ENCODE measurements at regions not wholly inside any gene's neighbourhood (a gene's known extent, or its start where the extent isn't known, plus 50 kb on each side); places are given as distances from the start of the nearest gene placed in this dataset.

GRCh38 chr3:180538493-180538892 is 63.5 kb upstream of the TTC14 start:
- H3K27me3 ChIP-seq (replicated peaks; ENCODE audit: control insufficient read depth, insufficient read depth, low read length): no peaks in the 10 kb centered on the region
- H3K36me3 ChIP-seq (ENCODE audit: control insufficient read depth, insufficient read depth, low read length, severe bottlenecking): no peaks in the 10 kb centered on the region
- no peak overlapping the region for H3K4me3 ChIP-seq (ENCODE audit: low read length)
- no peak for DNase-seq (ENCODE audit: low read depth)
- H3K9ac ChIP-seq (ENCODE audit: low read length): no peak overlapping the region
- H3K4me1 ChIP-seq (ENCODE audit: control insufficient read depth, insufficient read depth, low read length): no peaks in the 10 kb centered on the region
- no peaks in the 10 kb centered on the region for H3K9me3 ChIP-seq (ENCODE audit: control insufficient read depth, low read length)

- Histone ChIP-seq H3K9ac (ENCODE audit: low read length) (no peak overlapping the region), H3K4me1 (ENCODE audit: control insufficient read depth, insufficient read depth, low read length) (peaks cover 8% of the 10 kb centered on the region), H3K4me3 (ENCODE audit: low read length) (no peak overlapping the region), H3K9me3 (ENCODE audit: control insufficient read depth, low read length) (no peaks in the 10 kb centered on the region), H3K27me3 (replicated peaks; ENCODE audit: control insufficient read depth, insufficient read depth, low read length) (no peaks in the 10 kb centered on the region), H3K36me3 (ENCODE audit: control insufficient read depth, insufficient read depth, low read length, severe bottlenecking) (no peaks in the 10 kb centered on the region)
- no peak for DNase-seq (ENCODE audit: low read depth)
Measured at GRCh38 chr3:180543877-180544276, 58.1 kb upstream of the TTC14 start.

GRCh38 chr3:180546863-180547262 is 55.1 kb upstream of the TTC14 start:
- Histone ChIP-seq H3K4me3 (ENCODE audit: low read length) (no peak overlapping the region), H3K4me1 (ENCODE audit: control insufficient read depth, insufficient read depth, low read length) (peaks cover 8% of the 10 kb centered on the region), H3K9me3 (ENCODE audit: control insufficient read depth, low read length) (no peaks in the 10 kb centered on the region), H3K36me3 (ENCODE audit: control insufficient read depth, insufficient read depth, low read length, severe bottlenecking) (no peaks in the 10 kb centered on the region), H3K27me3 (replicated peaks; ENCODE audit: control insufficient read depth, insufficient read depth, low read length) (no peaks in the 10 kb centered on the region), H3K9ac (ENCODE audit: low read length) (no peak overlapping the region)
- no peak for DNase-seq (ENCODE audit: low read depth)

- peaks cover 8% of the 10 kb centered on the region for H3K4me1 ChIP-seq (ENCODE audit: control insufficient read depth, insufficient read depth, low read length)
- no peaks in the 10 kb centered on the region for H3K27me3 ChIP-seq (replicated peaks; ENCODE audit: control insufficient read depth, insufficient read depth, low read length)
- no peak overlapping the region for H3K9ac ChIP-seq (ENCODE audit: low read length)
- DNase-seq (ENCODE audit: low read depth): no peak
- no peaks in the 10 kb centered on the region for H3K36me3 ChIP-seq (ENCODE audit: control insufficient read depth, insufficient read depth, low read length, severe bottlenecking)
- no peaks in the 10 kb centered on the region for H3K9me3 ChIP-seq (ENCODE audit: control insufficient read depth, low read length)
- H3K4me3 ChIP-seq (ENCODE audit: low read length): no peak overlapping the region
Measured at GRCh38 chr3:180548050-180548449, 53.9 kb upstream of the TTC14 start.
